OCI-LY1 (cell line): ENCODE measurements at regions not wholly inside any gene's neighbourhood (a gene's known extent, or its start where the extent isn't known, plus 50 kb on each side); places are given as distances from the start of the nearest gene placed in this dataset.

Experiments
- H2AFZ ChIP-seq: fragments of 200-600 bp; sonication (generic), shearing (Covaris generic); 2 replicates; pipeline ENCODE4 v1.6.0; 2014; ENCODE audit warnings: antibody characterized with exemption, mild to moderate bottlenecking, low read length
- H3F3A ChIP-seq: fragments of 200-600 bp; sonication (generic), shearing (Covaris generic); 2 replicates; pipeline ENCODE4 v1.6.0; 2014; ENCODE audit warnings: mild to moderate bottlenecking, antibody characterized with exemption, low read length, moderate library complexity; ENCODE audit not compliant: insufficient read depth
- H3K27ac ChIP-seq: fragments of 200-600 bp; sonication (generic); 2 replicates; pipeline ENCODE4 v1.5.1; 2014; ENCODE audit warnings: low read length, mixed run types, mild to moderate bottlenecking, low read depth; ENCODE audit not compliant: poor library complexity, severe bottlenecking
- H3K27me3 ChIP-seq: fragments of 200-600 bp; sonication (generic); 2 replicates; pipeline ENCODE4 v1.6.0; 2014; ENCODE audit warnings: antibody characterized with exemption, mild to moderate bottlenecking, low read length, moderate library complexity; ENCODE audit not compliant: insufficient read depth
- H3K36me3 ChIP-seq: fragments of 200-600 bp; sonication (generic); 2 replicates; pipeline ENCODE4 v1.6.1; 2014; ENCODE audit warnings: mild to moderate bottlenecking, antibody characterized with exemption, low read length, moderate library complexity, mixed read lengths; ENCODE audit not compliant: insufficient read depth
- H3K4me1 ChIP-seq: fragments of 200-600 bp; sonication (generic); 2 replicates; pipeline ENCODE4 v1.5.1; 2014; ENCODE audit warnings: mild to moderate bottlenecking, low read length, moderate library complexity; ENCODE audit not compliant: insufficient read depth, severe bottlenecking
- H3K4me2 ChIP-seq: fragments of 200-600 bp; sonication (generic), shearing (Covaris generic); 2 replicates; pipeline ENCODE4 v1.6.1; 2014; ENCODE audit warnings: low read length
- H3K4me3 ChIP-seq: fragments of 200-600 bp; sonication (generic); 2 replicates; pipeline ENCODE4 v1.5.1; 2014; ENCODE audit warnings: low read length, low read depth, mild to moderate bottlenecking, mixed read lengths; ENCODE audit not compliant: poor library complexity, severe bottlenecking
- H3K79me2 ChIP-seq: fragments of 200-600 bp; shearing (Covaris generic); 2 replicates; pipeline ENCODE4 v1.6.1; 2016; ENCODE audit warnings: mixed run types, low read length, mixed read lengths; ENCODE audit not compliant: insufficient read depth
- H3K9ac ChIP-seq: fragments of 200-600 bp; sonication (generic), shearing (Covaris generic); 2 replicates; pipeline ENCODE4 v1.6.1; 2014; ENCODE audit warnings: mild to moderate bottlenecking, low read length, mixed read lengths
- H3K9me2 ChIP-seq: fragments of 200-600 bp; sonication (generic), shearing (Covaris generic); 2 replicates; pipeline ENCODE4 v1.6.1; 2014; ENCODE audit warnings: low read depth, mild to moderate bottlenecking, low read length, mixed read lengths
- H3K9me3 ChIP-seq: fragments of 200-600 bp; shearing (Covaris generic); 2 replicates; pipeline ENCODE4 v1.6.1; 2014; ENCODE audit warnings: low read length, mixed read lengths
- H4K20me1 ChIP-seq: fragments of 200-600 bp; sonication (generic), shearing (Covaris generic); 2 replicates; pipeline ENCODE4 v1.6.0; 2016; ENCODE audit warnings: mild to moderate bottlenecking, low read length; ENCODE audit not compliant: insufficient read depth
- EZH2 ChIP-seq: fragments of 200-600 bp; sonication (generic), shearing (Covaris generic); IDR thresholded peaks from 2 replicates; pipeline ENCODE4 v1.8.0; 2017; ENCODE audit warnings: borderline replicate concordance, mixed run types, mild to moderate bottlenecking, antibody characterized with exemption, low read length, moderate library complexity, mixed read lengths
- TF ChIP-seq, protein P1 (sequence below): fragments of 200-600 bp; sonication (generic), shearing (Covaris generic); IDR thresholded peaks from 2 replicates; pipeline ENCODE4 v1.5.1; 2017; ENCODE audit warnings: mild to moderate bottlenecking, antibody characterized with exemption, low read length, moderate library complexity, mixed read lengths

DNA sequence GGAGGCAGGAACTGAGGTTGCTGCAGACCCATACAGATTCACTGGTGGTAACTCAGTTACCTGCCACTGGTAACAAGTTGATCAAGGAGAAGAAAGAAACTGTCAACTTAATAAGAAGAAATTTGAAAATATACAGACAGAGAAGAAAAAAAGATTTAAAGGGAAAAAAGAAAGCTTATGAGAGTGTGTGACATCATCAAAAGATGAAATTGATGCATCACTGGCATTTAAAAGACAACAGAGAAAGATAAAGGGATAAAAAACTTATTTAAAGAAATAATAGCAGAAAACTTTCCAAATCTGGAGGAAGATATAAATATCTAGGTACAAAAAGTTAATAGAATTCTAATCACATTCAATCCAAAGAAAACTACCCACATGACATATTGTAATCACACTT lies 1003.2 kb downstream of the TDRD15 start:
- Histone ChIP-seq H2AFZ (no peak overlapping the region), H3K9me2 (no peaks in the 10 kb centered on the region), H3K4me2 (no peak overlapping the region), H3F3A (no peaks in the 10 kb centered on the region), H3K27ac (no peak overlapping the region), H4K20me1 (no peaks in the 10 kb centered on the region), H3K9me3 (no peaks in the 10 kb centered on the region), H3K79me2 (no peaks in the 10 kb centered on the region), H3K4me3 (no peak overlapping the region), H3K36me3 (no peaks in the 10 kb centered on the region), H3K4me1 (no peaks in the 10 kb centered on the region), H3K27me3 (no peaks in the 10 kb centered on the region), H3K9ac (no peak overlapping the region)
- TF ChIP-seq EZH2: no peak
- TF ChIP-seq, protein P1, sequence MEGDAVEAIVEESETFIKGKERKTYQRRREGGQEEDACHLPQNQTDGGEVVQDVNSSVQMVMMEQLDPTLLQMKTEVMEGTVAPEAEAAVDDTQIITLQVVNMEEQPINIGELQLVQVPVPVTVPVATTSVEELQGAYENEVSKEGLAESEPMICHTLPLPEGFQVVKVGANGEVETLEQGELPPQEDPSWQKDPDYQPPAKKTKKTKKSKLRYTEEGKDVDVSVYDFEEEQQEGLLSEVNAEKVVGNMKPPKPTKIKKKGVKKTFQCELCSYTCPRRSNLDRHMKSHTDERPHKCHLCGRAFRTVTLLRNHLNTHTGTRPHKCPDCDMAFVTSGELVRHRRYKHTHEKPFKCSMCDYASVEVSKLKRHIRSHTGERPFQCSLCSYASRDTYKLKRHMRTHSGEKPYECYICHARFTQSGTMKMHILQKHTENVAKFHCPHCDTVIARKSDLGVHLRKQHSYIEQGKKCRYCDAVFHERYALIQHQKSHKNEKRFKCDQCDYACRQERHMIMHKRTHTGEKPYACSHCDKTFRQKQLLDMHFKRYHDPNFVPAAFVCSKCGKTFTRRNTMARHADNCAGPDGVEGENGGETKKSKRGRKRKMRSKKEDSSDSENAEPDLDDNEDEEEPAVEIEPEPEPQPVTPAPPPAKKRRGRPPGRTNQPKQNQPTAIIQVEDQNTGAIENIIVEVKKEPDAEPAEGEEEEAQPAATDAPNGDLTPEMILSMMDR: no peak

DNA sequence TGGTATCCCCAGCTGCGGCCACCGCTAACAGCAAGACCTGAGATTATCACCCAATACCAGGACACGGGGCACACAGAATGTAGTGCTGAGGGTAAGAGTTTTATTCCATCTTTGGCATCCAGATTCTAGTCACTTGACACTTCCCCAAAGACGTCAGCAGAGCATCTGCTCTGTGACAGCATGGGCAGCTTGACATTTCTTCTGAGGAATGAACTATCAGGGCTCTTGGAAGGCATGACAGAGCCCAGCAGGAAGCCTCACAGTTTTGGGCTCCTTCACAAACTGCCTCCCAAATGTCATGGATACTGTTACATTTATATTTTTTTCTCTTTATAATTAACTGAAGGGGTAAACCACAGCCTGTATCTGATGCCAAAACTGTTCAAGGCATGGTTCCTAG lies 1010.7 kb downstream of the TDRD15 start:
- Histone ChIP-seq H3K27ac (no peak overlapping the region), H3K9me3 (no peaks in the 10 kb centered on the region), H3K4me1 (no peaks in the 10 kb centered on the region), H3K4me3 (no peak overlapping the region), H3K9ac (no peak overlapping the region), H2AFZ (no peak overlapping the region), H3K27me3 (no peaks in the 10 kb centered on the region), H3F3A (no peaks in the 10 kb centered on the region), H3K79me2 (no peaks in the 10 kb centered on the region), H3K4me2 (no peak overlapping the region), H4K20me1 (no peaks in the 10 kb centered on the region), H3K36me3 (no peaks in the 10 kb centered on the region), H3K9me2 (no peaks in the 10 kb centered on the region)
- TF ChIP-seq, protein P1: no peak
- no peak for TF ChIP-seq EZH2

DNA sequence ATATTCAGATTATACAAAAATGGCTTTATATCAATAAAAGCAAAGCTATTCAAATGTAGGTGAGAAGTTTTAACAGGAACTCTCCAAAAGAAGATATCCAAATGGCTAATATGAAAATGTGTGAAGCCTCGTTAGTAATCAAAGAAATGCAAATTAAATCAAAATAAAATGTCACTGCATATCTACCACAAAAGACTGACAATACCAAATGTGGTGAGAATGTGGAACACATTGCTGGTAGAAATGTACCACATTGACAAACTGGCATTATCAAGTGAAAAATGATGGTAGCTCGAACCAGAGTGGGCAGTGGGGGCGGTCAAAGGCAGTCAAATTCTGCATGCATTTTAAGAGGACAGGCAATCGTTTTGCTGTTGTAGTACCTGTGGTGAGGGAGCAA lies 1012.7 kb downstream of the TDRD15 start:
- TF ChIP-seq, protein P1: no peak
- TF ChIP-seq EZH2: no peak
- Histone ChIP-seq H3K36me3 (no peaks in the 10 kb centered on the region), H3K4me3 (no peak overlapping the region), H3K9ac (no peak overlapping the region), H4K20me1 (no peaks in the 10 kb centered on the region), H3K4me1 (no peaks in the 10 kb centered on the region), H3K79me2 (no peaks in the 10 kb centered on the region), H3K27ac (no peak overlapping the region), H3K4me2 (no peak overlapping the region), H2AFZ (no peak overlapping the region), H3K27me3 (no peaks in the 10 kb centered on the region), H3F3A (no peaks in the 10 kb centered on the region), H3K9me3 (no peaks in the 10 kb centered on the region), H3K9me2 (no peaks in the 10 kb centered on the region)
